HG03175 (cell line): ENCODE measurements at regions not wholly inside any gene's neighbourhood (a gene's known extent, or its start where the extent isn't known, plus 50 kb on each side); places are given as distances from the start of the nearest gene placed in this dataset.
"Not testable (repeated sequence)": the region's sequence is repeated elsewhere in the genome, so short reads cannot be mapped to it uniquely, and the experiment has no call there.

Source experiments
- ATAC-seq: cut with Tn5 transposase; IDR thresholded peaks from one replicate; pipeline ENCODE4 v1.9.1; 2021; ENCODE audit warnings: mild to moderate bottlenecking, moderate library complexity; ENCODE audit not compliant: unreplicated experiment

- no peak for ATAC-seq
These were observed 107.3 kb upstream of the FAM98A start for GRCh38 chr2:33706410-33706809.

- ATAC-seq, result no peak
These were observed 105.3 kb upstream of the FAM98A start for GRCh38 chr2:33704406-33704855.

DNA sequence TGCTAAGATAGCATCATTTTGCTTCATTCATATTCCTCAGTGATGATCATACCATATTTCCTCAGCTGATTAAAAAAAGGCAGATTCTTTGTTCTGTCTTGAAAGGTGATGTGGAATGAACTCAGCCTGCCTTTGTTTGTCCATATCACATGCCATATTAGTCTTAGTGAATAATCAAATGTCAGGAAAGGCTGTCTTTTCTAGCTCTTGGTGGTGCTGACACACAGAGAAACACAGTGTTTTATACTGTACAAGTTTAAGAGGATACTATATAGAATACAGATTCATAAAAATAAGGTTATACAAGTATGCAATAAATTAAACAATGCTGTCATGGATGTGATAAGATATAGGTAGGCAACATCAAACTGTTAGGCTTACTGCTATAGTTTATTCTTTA, 97.1 kb upstream of the FAM98A start:
- no peak for ATAC-seq

DNA sequence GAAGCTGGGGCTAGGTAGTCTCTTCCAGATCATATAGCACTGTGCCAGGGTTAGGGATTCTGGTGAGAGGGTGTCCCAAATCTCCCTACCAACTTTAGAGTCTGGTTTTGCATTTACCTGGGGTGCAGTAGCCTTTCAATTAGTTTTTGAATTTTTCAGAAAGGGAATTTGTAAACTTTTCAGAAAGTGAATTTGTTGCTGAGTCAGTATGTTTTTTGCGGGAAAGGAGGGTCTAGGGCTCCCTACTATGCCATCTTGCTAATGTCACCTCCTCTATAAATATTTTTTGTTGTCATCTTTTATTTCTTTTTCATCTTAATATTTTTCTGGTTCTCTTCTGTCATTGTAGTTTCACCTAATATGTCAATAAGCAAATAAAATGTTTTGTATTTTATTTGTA, 95.8 kb upstream of the FAM98A start:
- ATAC-seq, result no peak

GRCh38 chr2:33690686-33691085, 91.6 kb upstream of the FAM98A start:
- not testable (repeated sequence) for ATAC-seq

DNA sequence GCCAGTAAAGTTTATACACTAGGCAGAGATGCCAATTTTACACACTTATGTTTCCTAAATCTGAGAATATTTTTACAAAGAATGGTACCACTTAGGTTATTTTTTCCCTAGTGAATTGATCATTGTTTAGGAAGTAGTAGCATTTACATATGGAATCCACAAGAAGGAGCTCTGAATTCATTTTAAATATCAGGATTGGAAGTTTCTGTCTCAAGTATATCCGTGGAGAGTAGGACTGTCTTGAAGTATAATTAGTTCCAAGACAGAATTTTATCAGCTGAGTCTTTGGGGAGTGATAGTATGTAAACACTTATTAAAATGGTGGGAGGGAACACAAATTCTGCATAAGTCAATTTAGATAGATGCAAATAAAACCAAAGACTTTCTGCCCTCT, 82.3 kb upstream of the FAM98A start:
- no peak for ATAC-seq

- ATAC-seq, result no peak
These were observed 81.7 kb upstream of the FAM98A start for GRCh38 chr2:33680644-33681363.

DNA sequence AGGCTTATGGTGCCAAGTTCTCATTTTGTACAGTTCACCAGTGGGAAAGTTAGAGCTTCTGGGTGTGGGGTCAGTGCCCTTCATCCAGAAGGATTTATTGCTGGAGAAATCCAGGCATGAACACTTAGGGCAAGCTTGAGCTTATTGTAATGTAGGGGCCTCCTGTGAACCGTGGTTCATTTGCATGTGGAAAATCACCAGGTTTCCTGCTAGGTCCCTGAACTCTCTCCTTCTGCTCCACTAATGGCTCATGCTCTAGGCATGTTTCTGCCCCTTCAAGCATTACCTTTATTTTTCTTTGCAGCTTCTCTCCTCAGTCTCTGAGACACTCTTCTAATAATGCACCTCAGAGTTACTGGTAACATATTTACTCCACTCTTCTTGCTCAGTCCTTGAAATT, 79.3 kb upstream of the FAM98A start:
- ATAC-seq, result no peak

DNA sequence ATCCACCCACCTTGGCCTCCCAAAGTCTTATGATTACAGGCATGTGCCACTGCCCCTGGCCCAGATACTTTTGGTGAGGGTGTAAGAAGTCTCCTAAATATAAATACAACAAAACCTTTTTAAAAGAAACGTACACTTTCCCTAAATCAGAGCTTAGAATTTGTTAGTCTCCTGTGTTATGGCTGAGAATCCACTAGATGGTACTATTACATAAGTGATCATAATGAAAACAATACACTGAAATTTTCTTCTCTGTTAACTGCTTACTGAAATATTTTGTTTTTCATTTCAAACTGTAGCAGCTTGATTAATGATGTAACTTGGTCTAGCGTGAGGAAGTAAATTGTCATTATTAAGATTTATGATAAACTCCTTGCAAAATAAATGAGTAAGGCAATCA, 74.8 kb upstream of the FAM98A start:
- no peak for ATAC-seq

GRCh38 chr2:33672896-33673295, 73.8 kb upstream of the FAM98A start:
- no peak for ATAC-seq

DNA sequence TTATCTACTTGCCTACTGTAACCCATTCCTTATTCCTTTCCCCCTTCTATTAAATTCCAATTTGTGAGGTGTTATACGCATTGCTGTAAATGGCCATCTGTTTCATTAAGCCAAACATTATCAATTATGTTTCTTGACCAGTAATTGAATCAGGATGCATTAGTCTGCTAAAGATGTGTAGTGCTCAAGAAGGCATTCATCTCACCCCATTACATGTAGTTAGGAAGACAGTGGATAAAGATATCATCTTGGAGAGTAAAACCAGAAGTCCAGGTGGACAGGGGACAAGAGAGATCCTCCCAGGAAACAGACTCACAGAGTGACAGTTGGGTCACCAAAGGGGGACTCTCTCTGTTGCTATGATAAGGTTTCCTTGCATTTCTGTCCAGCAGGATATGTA, 73.3 kb upstream of the FAM98A start:
- no peak for ATAC-seq

DNA sequence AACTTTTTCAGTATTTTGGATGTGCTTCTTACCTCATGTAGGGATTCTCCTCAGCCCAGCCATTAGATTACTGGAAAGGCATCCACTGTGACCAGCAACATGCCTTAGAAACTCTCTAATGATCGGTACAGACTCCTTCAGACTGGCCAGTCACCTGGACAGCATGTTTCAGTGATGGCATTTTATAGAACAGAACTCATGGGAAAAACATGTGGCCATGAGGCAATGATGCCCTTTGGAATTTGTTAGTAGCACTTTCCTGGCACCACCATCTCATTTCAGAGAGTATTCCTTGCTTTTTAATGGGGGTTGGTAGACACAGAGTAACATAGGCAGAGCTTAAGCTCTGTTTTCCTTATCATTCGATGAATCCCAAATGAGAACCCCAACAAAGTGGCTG, 72.1 kb upstream of the FAM98A start:
- no peak for ATAC-seq

DNA sequence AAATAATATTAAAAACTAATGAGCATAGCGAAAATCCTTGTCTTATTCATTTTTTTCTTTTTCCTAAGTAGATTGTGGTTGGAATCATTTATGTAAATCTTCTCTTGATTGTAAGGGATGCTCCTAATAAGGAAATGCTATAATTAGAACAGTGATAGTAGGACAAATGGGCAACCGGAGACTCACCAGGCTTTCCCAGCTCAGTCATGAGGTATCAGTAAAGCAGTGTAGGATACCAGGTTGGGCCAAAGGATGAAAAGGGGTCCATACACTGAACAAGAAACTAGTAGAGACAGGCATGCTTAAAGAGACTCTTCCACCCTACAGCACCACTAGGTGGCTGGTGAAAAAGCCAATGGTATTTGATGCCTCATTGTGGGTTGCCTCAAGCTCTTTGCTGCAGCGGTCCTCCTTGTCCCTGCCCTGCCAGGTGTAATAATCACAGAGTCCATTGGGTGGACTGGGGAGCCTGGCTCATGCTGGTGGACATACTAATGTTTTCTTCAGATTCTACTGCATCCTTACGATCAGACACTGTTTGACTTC, 71.4 kb upstream of the FAM98A start:
- no peak for ATAC-seq

- ATAC-seq, result no peak
These were observed 67.8 kb upstream of the FAM98A start for GRCh38 chr2:33666879-33667278.

DNA sequence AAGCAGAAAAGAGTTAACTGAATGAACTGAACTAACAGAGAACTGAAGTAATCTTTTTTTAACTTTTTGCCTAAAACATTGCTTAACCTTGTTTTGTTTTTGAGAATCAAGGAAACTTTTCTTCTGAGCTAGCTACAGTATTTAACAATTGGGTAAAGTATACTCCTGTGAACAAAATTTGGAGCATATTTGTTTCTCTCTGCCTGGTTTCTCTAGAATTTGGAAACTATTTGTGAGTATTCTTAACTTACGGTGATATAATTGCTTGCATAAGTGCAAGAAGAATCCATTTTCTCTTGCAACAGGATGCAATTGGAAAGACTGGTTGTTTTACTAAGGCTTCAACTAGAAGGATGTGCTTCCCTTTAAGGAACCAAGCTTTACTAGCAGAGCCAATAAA, 65.9 kb upstream of the FAM98A start:
- ATAC-seq, result no peak

GRCh38 chr2:33660416-33661123, 61.5 kb upstream of the FAM98A start:
- no peak for ATAC-seq

- no peak for ATAC-seq
These were observed 56.7 kb upstream of the FAM98A start for GRCh38 chr2:33655626-33656320.

DNA sequence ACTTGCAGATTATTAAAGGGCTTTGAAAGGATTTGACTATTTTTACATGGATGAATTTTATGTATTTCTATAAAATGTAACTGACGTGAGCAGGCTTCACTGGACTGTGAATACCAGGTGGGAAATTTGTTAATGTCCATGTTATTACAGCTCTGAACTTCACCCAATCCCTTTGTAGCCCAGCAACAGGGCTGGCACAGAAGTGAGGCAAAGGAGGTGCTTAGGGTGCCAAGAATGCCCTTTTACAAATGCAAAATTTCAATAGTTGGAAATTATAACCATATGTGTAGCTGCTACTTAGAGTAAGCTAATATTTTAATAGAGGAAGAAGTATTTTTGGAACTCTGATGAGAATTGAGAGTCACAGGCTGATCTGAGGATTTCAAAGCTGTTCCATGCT, 53.7 kb upstream of the FAM98A start:
- ATAC-seq, result no peak

- ATAC-seq, result no peak
These were observed 51.1 kb upstream of the FAM98A start for GRCh38 chr2:33650171-33650570.
